SK-N-SH (cell line): ENCODE measurements at regions not wholly inside any gene's neighbourhood (a gene's known extent, or its start where the extent isn't known, plus 50 kb on each side); places are given as distances from the start of the nearest gene placed in this dataset.

Experiments
- CTCF ChIA-PET: fragments of 300-600, 350-600 bp; formaldehyde crosslinking; extraction: SDS; loops from one replicate; lab custom pipeline; 2021; lab: Yijun Ruan, JAX
- POLR2A ChIA-PET: fragments of 350-600 bp; sonication (Branson Sonifier 250); formaldehyde crosslinking; extraction: SDS; loops from one replicate; lab custom pipeline; 2020; ENCODE audit warnings: antibody characterized with exemption, inconsistent platforms; lab: Yijun Ruan, JAX
- DNase-seq: peaks from one replicate; pipeline ENCODE4 v3.0.0; 2012
- H2AFZ ChIP-seq: fragments of 200-600 bp; sonication (generic); 2 replicates; pipeline ENCODE4 v1.8.1; 2016; ENCODE audit warnings: antibody characterized with exemption, mild to moderate bottlenecking, low read depth
- H3F3A ChIP-seq: fragments of 200-600 bp; sonication (generic); replicated peaks from 2 replicates; pipeline ENCODE3; 2016; ENCODE audit warnings: antibody characterized with exemption, mild to moderate bottlenecking; ENCODE audit not compliant: insufficient read depth
- H3K27ac ChIP-seq, 2 experiments: fragments of 200-500 bp in 1 of 2; fragments of 200-600 bp in 1 of 2; sonication (Bioruptor generic) in 1 of 2; sonication (generic), shearing (Covaris generic) in 1 of 2; 2 replicates each; pipeline versions ENCODE4 v1.5.1 to v1.6.1; 2014 to 2016; ENCODE audit warnings: low read depth in 2 of 2, inconsistent platforms in 1 of 2, low read length in 1 of 2, mild to moderate bottlenecking in 1 of 2, mixed read lengths in 1 of 2
- H3K27me3 ChIP-seq: fragments of 200-600 bp; sonication (generic), shearing (Covaris generic); 2 replicates; pipeline ENCODE4 v1.6.1; 2016; ENCODE audit warnings: mixed run types; ENCODE audit not compliant: insufficient read depth
- H3K36me3 ChIP-seq, 2 experiments: fragments of 200-500 bp in 1 of 2; fragments of 200-600 bp in 1 of 2; sonication (Bioruptor generic) in 1 of 2; sonication (generic) in 1 of 2; replicated peaks in 1 of 2; 2 replicates each; pipeline versions ENCODE3 to v1.5.1; 2014 to 2016; ENCODE audit warnings: low read length in 1 of 2, mild to moderate bottlenecking in 1 of 2; ENCODE audit not compliant: insufficient read depth in 2 of 2, control insufficient read depth in 1 of 2
- H3K4me1 ChIP-seq, 2 experiments: fragments of 200-500 bp in 1 of 2; fragments of 200-600 bp in 1 of 2; sonication (Bioruptor generic) in 1 of 2; sonication (generic), shearing (Covaris generic) in 1 of 2; 2 replicates each; pipeline versions ENCODE4 v1.5.1 to v1.6.1; 2014 to 2016; ENCODE audit warnings: low read depth in 1 of 2, low read length in 1 of 2, mixed run types in 1 of 2; ENCODE audit not compliant: insufficient read depth in 2 of 2, control insufficient read depth in 1 of 2
- H3K4me2 ChIP-seq: fragments of 200-600 bp; sonication (generic), shearing (Covaris generic); 2 replicates; pipeline ENCODE4 v1.6.1; 2017; ENCODE audit warnings: mixed run types
- H3K4me3 ChIP-seq, 2 experiments: fragments of 200-500 bp in 1 of 2; fragments of 200-600 bp in 1 of 2; sonication (Bioruptor generic) in 1 of 2; sonication (generic), shearing (Covaris generic) in 1 of 2; 2 replicates each; pipeline versions ENCODE4 v1.5.1 to v1.8.1; 2014 to 2016; ENCODE audit warnings: low read depth in 2 of 2, inconsistent platforms in 1 of 2, low read length in 1 of 2, mild to moderate bottlenecking in 1 of 2, mixed read lengths in 1 of 2, moderate library complexity in 1 of 2
- H3K79me2 ChIP-seq: fragments of 200-600 bp; sonication (generic); 2 replicates; pipeline ENCODE4 v1.8.1; 2017; ENCODE audit warnings: mild to moderate bottlenecking; ENCODE audit not compliant: insufficient read depth
- H3K9ac ChIP-seq: fragments of 200-600 bp; sonication (generic); 2 replicates; pipeline ENCODE4 v1.6.1; 2017; ENCODE audit warnings: mixed run types
- H3K9me2 ChIP-seq: fragments of 200-600 bp; sonication (generic); 2 replicates; pipeline ENCODE4 v1.6.1; 2017; ENCODE audit warnings: mixed run types
- H3K9me3 ChIP-seq: fragments of 200-600 bp; sonication (generic); 2 replicates; pipeline ENCODE4 v1.6.1; 2017; ENCODE audit warnings: mixed run types, mild to moderate bottlenecking, moderate library complexity
- H4K20me1 ChIP-seq: fragments of 200-600 bp; sonication (generic); 2 replicates; pipeline ENCODE4 v1.6.1; 2017; ENCODE audit warnings: mild to moderate bottlenecking, mixed run types; ENCODE audit not compliant: insufficient read depth
- CHD2 ChIP-seq: fragments of 150-350 bp; IDR thresholded peaks from 2 replicates; pipeline ENCODE4 v1.6.1; 2018; ENCODE audit warnings: low read length; ENCODE audit not compliant: partially characterized antibody
- FOXJ3 ChIP-seq: sonication (generic); formaldehyde crosslinking; IDR thresholded peaks from 2 replicates; pipeline ENCODE4 v1.5.1; 2020; ENCODE audit warnings: mild to moderate bottlenecking, missing genetic modification reagents
- GATA2 ChIP-seq: sonication (generic); formaldehyde crosslinking; IDR thresholded peaks from 2 replicates; pipeline ENCODE4 v1.5.0; 2020; ENCODE audit warnings: mild to moderate bottlenecking, missing genetic modification reagents
- MEF2A ChIP-seq: IDR thresholded peaks from 2 replicates; pipeline ENCODE4 v1.4.0; 2012; ENCODE audit warnings: low read depth, borderline replicate concordance
- PBX3 ChIP-seq: IDR thresholded peaks from 2 replicates; pipeline ENCODE4; 2012
- RAD21 ChIP-seq: IDR thresholded peaks from 2 replicates; pipeline ENCODE4 v1.6.1; 2012; ENCODE audit warnings: mild to moderate bottlenecking, low read length
- REST ChIP-seq: IDR thresholded peaks from 2 replicates; pipeline ENCODE4 v1.6.1; 2012; ENCODE audit warnings: mild to moderate bottlenecking, low read depth, low read length, moderate library complexity
- RXRA ChIP-seq: IDR thresholded peaks from 2 replicates; pipeline ENCODE4 v1.4.0; 2012; ENCODE audit warnings: low read depth, mild to moderate bottlenecking, borderline replicate concordance
- USF1 ChIP-seq: IDR thresholded peaks from 2 replicates; pipeline ENCODE4 v1.4.0; 2012; ENCODE audit warnings: low read depth, borderline replicate concordance
- WGBS: methylation state at CpG from one replicate; pipeline ENCODE4 v1.1.6; 2017; ENCODE audit warnings: low lambda C conversion rate; 5-methylcytosine and 5-hydroxymethylcytosine counted together

- DNase-seq: no peak
- no peak overlapping the region for H3K27ac ChIP-seq
- H3K36me3 ChIP-seq: no peaks in the 10 kb centered on the region
- H3K79me2 ChIP-seq: no peaks in the 10 kb centered on the region
- peaks cover 0 to 17% of the 10 kb centered on the region in 2 experiments; a peak in 2 of 4 replicates for H3K4me1 ChIP-seq
- ChIA-PET POLR2A (interaction anchor here (1.0 kb wide), 1 partner anchor 128 kb away, joined by 3 read pairs; no protein-coding TSS in a partner anchor), CTCF (no interaction called here)
- H3K9ac ChIP-seq: no peak overlapping the region
- 94% methylated on average over 2 of the region's 2 CpGs for WGBS
- no peak overlapping the region for H3K4me3 ChIP-seq
- no peak overlapping the region for H3K4me2 ChIP-seq
- H3F3A ChIP-seq: no peaks in the 10 kb centered on the region
- no peaks in the 10 kb centered on the region for H4K20me1 ChIP-seq
- H3K27me3 ChIP-seq: no peaks in the 10 kb centered on the region
- H2AFZ ChIP-seq: no peak overlapping the region
- no peak for TF ChIP-seq RAD21
- no peak for TF ChIP-seq REST
- TF ChIP-seq FOXJ3 (CRISPR knock-in tag): no peak
- no peak for TF ChIP-seq USF1
- no peak for TF ChIP-seq GATA2
- no peak for TF ChIP-seq MEF2A
- H3K9me3 ChIP-seq: no peaks in the 10 kb centered on the region
- peaks cover 4% of the 10 kb centered on the region; the same call in 1 of the 2 replicates for H3K9me2 ChIP-seq
Measured at GRCh38 chr18:60500960-60501359, 128.4 kb upstream of the MC4R start.

- Histone ChIP-seq H3F3A (no peaks in the 10 kb centered on the region), H3K36me3 (no peaks in the 10 kb centered on the region), H3K9me3 (no peaks in the 10 kb centered on the region), H3K4me3 (no peak overlapping the region), H2AFZ (no peak overlapping the region), H3K9ac (no peak overlapping the region), H3K9me2 (peaks cover 6% of the 10 kb centered on the region; the same call in 1 of the 2 replicates), H3K27me3 (no peaks in the 10 kb centered on the region), H3K4me1 (peaks cover 0 to 31% of the 10 kb centered on the region in 2 experiments; a peak in 3 of 4 replicates), H3K27ac (peak overlapping the region in 1 of 2 experiments; percentile 85; a peak in 3 of 4 replicates), H4K20me1 (no peaks in the 10 kb centered on the region), H3K4me2 (no peak overlapping the region), H3K79me2 (no peaks in the 10 kb centered on the region)
- TF ChIP-seq GATA2: 0 out of 2 replicates have a peak, but pooled peaks have one; percentile 22
- TF ChIP-seq PBX3: no peak
- no peak for TF ChIP-seq RXRA
- no peak for TF ChIP-seq CHD2
- DNase-seq: peak; percentile 15
- POLR2A ChIA-PET: interaction anchor here (0.5 to 0.9 kb wide), 2 partner anchors 44 to 305 kb away, joined by 3 to 4 read pairs; no protein-coding TSS in a partner anchor
- CTCF ChIA-PET: interaction anchor here (0.6 to 1.1 kb wide), 5 partner anchors 47 to 1000 kb away, joined by 3 to 4 read pairs (median 3); no protein-coding TSS in a partner anchor
- WGBS: 67% methylated on average over 5 of the region's 5 CpGs
Measured at GRCh38 chr18:60502591-60502990, 130.0 kb upstream of the MC4R start.
